ENCODE measurements at regions not wholly inside any gene's neighbourhood (a gene's known extent, or its start where the extent isn't known, plus 50 kb on each side); places are given as distances from the start of the nearest gene placed in this dataset.

- DNase-seq (no peak), ATAC-seq (no peak)
- intact Hi-C loops (cut with DNase I), result no loop called here
Measured at GRCh38 chr6:93823489-93823888, 404.1 kb upstream of the EPHA7 start.

GRCh38 chr6:93822434-93823265, 403.3 kb upstream of the EPHA7 start:
- no peak for ATAC-seq
- DNase-seq, result no peak
- intact Hi-C loops (cut with DNase I), result no loop called here

- ATAC-seq, result no peak
- intact Hi-C loops (cut with DNase I), result no loop called here
- DNase-seq, result no peak
Measured at GRCh38 chr6:93821953-93822352, 402.6 kb upstream of the EPHA7 start.

GRCh38 chr6:93820465-93821082, 401.2 kb upstream of the EPHA7 start:
- DNase-seq (no peak), ATAC-seq (no peak)
- intact Hi-C loops (cut with DNase I), result no loop called here

- no peak for DNase-seq
- intact Hi-C loops (cut with DNase I), result no loop called here
- no peak for ATAC-seq
Measured at GRCh38 chr6:93819189-93819588, 399.8 kb upstream of the EPHA7 start.

GRCh38 chr6:93817937-93818336, 398.6 kb upstream of the EPHA7 start:
- no peak for DNase-seq
- ATAC-seq, result no peak
- intact Hi-C loops (cut with DNase I), result no loop called here

GRCh38 chr6:93806409-93807270, 387.3 kb upstream of the EPHA7 start:
- intact Hi-C loops (cut with DNase I), result no loop called here
- no peak for ATAC-seq
- no peak for DNase-seq

- DNase-seq, result no peak
- no peak for ATAC-seq
- intact Hi-C loops (cut with DNase I), result no loop called here
Measured at GRCh38 chr6:93801101-93801847, 381.9 kb upstream of the EPHA7 start.

GRCh38 chr6:93799226-93799625, 379.9 kb upstream of the EPHA7 start:
- ATAC-seq (no peak), DNase-seq (no peak)
- intact Hi-C loops (cut with DNase I), result no loop called here

- no peak for ATAC-seq
- DNase-seq, result no peak
- intact Hi-C loops (cut with DNase I), result no loop called here
Measured at GRCh38 chr6:93794166-93794565, 374.8 kb upstream of the EPHA7 start.

GRCh38 chr6:93792746-93793145, 373.4 kb upstream of the EPHA7 start:
- DNase-seq (no peak), ATAC-seq (peak in 1 of 2 donors; percentile 55)
- intact Hi-C loops (cut with DNase I), result no loop called here

GRCh38 chr6:93790981-93791380, 371.6 kb upstream of the EPHA7 start:
- no peak for ATAC-seq
- no peak for DNase-seq
- intact Hi-C loops (cut with DNase I), result no loop called here

GRCh38 chr6:93789532-93789931, 370.2 kb upstream of the EPHA7 start:
- ATAC-seq, result no peak
- intact Hi-C loops (cut with DNase I), result no loop called here
- no peak for DNase-seq

GRCh38 chr6:93787841-93788240, 368.5 kb upstream of the EPHA7 start:
- intact Hi-C loops (cut with DNase I), result no loop called here

GRCh38 chr6:93786474-93787330, 367.3 kb upstream of the EPHA7 start:
- DNase-seq (no peak), ATAC-seq (no peak)
- intact Hi-C loops (cut with DNase I), result no loop called here

More at GRCh38 chr6:93787841-93788240, 368.5 kb upstream of the EPHA7 start:
- ATAC-seq, result no peak
- DNase-seq, result no peak

- DNase-seq (no peak), ATAC-seq (no peak)
- intact Hi-C loops (cut with DNase I), result no loop called here
Measured at GRCh38 chr6:93785694-93786030, 366.3 kb upstream of the EPHA7 start.

GRCh38 chr6:93784794-93785693, 365.7 kb upstream of the EPHA7 start:
- intact Hi-C loops (cut with DNase I), result no loop called here
- ATAC-seq (peak; percentile 59 to 95), DNase-seq (no peak)

All from left cardiac atrium (tissue), 4 donors.